ENCODE measurements at regions not wholly inside any gene's neighbourhood (a gene's known extent, or its start where the extent isn't known, plus 50 kb on each side); places are given as distances from the start of the nearest gene placed in this dataset.

DNA sequence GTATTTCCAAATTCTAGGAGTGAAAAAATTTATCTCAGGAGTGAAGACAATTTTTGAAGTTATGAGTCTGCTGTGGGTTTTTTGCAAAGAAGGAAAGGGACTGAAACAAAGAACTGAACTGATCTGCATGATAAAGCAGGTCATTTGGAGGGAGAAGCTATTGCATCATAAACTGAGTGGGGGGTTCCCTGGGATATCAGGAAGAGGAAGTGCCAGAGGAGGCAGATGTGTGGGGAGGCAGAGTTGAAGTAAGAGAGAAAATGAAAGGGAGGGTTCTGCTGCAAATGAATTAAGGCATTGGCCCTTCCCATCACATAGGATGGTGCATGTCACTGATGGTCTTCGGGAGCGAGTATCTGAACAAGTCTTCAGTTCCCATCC, 379.2 kb downstream of the VPS13C start:
- no peak for DNase-seq

DNA sequence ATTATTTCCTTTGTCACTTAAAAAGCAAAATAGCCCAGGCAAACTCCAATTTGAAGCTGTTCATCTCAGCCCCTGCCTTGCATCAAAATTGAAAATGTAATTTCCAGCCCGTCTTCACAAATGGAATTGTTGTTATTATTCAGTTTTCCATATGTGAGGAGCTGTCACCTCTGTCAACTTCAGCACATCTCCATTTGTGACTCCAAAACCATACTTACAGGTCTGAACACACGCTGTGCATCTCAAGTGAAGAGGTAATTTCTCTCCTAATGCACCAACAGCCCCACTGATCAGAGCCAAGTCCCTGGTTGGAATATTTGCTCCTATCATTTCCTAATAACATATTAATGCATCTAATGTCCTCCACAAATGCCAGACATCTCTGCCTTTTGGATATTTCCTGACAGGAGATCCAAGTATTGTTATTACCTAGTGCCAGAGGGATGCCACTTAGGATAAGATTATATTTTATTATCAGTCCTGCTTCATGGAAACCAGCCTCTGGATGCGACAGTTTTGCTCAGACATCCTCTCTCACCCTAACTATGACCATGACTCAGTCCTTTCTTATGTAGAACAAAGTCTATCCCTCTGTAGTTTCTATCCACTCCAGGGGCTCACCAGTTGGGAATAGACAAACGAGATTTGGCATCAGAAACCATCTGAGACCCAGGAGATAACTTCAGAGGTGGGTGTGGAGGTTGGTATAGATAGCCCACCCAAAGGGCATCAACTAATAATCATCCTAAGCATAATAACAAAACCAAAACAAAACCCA, 379.8 kb downstream of the VPS13C start:
- DNase-seq, result no peak

DNA sequence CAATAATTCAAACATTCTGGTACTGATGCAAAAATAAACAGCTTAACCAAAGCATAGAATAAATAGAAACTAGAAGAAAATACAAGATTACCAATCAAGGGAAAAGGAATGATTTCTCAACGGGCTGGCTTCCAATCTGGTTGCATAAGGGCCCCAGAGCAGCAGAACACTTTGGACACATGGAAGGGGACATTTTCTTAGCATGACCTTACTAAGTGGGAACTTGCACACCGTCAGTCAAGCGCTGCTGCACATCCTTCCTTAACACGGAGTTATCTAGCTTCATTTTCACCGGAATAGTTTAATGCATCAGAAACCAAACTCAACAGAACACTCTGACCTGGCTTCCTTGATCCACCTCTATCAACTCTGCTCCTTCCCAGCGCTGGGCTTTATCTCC, 388.5 kb downstream of the VPS13C start:
- no peak for DNase-seq

DNA sequence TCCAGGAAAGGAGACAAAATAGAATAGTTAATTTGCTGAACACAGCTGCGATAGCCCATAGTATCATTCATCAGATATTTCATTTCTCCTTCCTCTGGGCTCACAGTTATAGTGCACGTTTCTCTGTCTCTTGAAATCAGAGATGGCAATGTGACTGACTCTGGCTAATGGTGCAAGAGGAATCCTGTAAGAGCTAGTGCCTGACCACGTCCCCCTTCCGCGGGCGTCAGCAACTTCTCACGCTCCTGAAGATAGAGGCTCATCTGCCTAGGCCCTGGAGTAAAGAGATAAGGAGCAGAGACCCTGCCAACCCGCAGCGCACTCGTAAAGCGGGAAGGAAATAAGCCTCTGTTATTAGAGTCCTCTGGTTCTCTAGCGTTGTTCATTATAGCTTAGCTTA, 391.8 kb downstream of the VPS13C start:
- no peak for DNase-seq

DNA sequence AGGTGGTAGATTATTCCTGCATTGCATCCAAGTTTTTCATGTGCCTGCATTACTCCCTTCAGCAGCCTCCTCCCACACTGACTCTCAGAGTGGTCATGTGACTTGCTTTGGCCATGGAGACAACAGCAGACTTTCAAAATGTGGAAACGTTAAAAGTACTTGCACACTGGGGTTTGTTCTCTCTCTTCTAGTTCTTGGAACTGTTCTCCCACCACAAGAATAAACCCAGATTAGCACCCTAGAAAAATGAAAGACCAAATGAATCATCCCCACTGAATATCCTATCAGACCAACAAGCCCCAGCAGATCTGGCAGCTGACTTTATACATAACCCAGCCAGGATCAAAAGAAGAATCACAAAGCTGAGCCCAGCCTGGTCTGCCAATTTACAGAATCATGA, 398.5 kb downstream of the VPS13C start:
- DNase-seq, result no peak

DNA sequence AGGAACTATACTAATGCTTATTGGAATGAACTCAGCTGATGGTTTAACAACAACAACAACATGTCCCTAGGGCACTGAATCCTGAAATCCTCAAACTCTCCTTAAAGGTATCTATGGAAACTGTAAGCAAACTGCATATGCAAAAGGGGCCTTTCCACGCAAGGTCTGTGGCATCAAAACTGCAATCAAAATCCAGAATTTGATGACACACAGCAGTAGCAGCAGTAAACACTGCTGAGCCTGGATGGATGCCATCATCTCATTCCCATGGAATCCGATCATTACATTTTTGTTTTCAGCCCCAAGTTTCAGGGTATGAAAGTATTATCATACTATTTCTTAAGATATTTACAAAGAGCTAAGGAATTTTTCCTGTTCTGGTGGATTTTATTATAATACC, 399.7 kb downstream of the VPS13C start:
- DNase-seq, result no peak

DNA sequence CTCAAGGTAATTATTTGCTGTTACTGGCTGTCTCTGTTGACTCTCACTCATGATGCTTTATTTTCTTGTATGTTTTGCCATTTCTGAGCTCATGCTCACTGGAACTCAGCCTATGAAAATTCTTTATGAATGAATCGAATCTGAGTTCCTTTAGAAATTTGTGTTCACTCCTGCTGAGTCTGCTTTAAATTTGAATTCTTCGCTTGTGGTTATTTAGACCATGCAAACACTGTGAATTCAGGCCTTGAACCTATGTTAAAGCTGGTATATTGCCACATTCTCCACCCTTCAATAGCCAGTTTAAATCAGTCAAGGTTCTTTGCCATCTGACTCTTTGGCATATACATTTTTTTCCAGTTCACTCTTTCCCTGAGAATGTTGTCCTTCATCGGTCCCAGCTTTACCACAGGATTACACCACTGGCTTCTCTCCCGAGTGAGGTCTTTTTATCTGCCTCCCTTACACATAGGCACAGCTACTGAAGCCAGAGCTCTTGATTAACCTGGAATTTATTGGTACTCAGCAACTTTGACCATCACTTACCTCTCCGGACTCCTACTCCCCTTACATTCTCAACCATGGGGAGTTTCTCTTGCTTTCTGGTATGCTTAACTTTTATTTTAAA, 400.6 kb downstream of the VPS13C start:
- no peak for DNase-seq

DNA sequence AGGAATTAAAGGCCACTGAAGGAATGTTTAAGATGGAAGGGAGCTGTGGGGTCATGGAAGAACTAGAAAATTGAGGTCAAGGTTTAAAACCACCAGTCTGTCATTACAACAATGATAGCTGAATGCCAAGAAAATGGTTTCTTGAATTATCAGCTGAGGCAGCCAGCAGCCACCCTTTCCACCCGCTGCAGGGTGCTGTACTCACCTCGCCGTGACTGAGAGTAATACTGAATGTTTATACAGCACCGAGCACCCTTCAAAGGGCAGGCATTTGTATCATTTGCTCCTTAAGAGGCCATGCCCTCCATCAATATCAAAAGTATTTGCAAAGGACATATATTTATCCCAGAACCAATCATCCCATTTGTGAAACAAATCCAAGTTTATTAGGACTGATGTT, 402.8 kb downstream of the VPS13C start:
- DNase-seq, result no peak

DNA sequence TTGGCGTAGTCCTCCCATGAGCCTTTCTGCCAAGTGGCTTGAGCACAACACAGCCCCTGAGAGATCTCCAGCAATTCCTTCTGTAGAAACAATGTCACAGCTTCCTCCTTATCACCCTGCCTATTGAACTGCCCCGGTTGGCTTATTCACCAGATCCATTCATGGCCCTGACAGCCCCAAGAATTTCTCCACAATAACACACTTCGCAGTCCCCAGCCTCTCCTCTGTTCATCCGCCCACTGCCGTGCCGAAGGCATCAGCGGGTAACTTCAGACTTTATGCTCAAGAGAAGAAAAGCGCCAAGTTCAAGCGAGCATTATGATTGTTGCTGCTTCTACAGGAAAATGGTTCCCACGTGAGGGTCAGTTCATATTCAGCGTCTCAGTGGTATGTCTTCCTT, 403.9 kb downstream of the VPS13C start:
- no peak for DNase-seq

DNA sequence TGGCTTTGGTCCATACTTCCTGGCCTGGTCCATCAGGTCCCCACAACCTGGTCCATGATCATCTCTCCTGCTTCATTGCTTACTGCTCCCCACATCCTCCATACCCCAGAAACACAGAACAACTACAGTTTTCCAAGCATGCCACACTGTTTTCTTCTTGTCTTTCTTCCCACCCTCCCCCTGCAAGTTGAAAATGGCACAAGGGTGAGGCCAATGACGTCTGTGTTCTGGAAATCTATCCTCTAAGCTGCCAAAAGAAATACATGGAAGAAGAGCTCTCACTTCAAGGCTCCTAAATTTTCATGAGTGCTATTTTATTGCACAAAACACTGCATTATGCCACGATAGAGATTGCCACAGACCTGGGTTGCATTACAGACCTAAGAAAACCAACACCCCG, 404.4 kb downstream of the VPS13C start:
- no peak for DNase-seq

DNA sequence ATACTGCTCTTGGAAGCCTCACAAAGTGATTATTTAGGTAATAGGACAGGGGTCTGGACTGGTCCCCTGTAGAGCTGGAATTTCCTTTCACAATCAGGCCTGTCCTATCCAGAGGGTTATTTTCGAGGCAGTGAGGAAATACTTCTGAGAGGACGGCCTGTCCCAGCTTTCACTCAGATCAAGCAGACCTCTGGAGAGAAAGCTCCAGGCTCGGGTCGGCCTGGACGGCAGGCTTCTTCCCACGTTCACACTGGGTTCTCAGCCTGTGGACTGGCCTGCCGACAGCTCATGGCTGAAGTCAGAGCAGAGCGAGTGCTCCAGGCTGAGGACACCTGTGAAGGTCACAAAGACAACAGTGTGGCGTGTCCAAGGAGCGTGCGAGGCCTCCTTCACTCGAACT, 405.3 kb downstream of the VPS13C start:
- no peak for DNase-seq

DNA sequence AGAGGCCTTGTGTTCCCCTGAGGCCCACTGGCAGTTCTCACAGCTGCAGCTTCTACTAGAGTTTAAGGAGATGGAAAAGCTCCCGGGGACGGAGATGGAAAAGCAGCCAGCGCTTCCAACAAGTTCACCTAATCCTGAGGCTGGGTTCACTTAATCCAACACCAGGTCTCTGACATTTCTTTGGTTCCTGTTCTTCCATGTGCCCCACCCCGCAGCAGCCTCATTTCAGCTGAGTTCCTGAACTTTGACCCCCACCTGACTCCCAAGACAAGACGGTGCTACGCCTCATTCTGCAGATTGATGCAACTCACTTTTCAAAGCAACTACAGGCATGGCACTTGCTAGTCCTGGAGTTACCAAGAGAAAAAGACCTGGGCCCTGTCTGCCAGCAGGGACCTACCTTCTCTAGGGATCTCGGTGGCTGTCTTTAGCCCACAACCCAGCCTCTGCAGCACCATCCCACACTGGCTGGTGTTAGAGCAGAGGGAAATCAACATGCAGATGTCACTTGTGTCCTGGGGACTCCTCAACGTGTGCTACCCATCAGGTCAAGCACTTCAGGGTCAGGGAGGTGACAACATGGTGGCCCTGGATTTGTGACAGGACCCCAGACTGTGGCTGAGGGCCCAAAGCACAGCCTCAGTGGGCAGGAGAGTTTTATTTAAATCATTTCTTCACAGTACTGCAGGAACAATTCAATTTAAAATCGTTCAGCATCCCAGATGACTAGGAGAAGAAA, 406.1 kb downstream of the VPS13C start:
- DNase-seq, result no peak

DNA sequence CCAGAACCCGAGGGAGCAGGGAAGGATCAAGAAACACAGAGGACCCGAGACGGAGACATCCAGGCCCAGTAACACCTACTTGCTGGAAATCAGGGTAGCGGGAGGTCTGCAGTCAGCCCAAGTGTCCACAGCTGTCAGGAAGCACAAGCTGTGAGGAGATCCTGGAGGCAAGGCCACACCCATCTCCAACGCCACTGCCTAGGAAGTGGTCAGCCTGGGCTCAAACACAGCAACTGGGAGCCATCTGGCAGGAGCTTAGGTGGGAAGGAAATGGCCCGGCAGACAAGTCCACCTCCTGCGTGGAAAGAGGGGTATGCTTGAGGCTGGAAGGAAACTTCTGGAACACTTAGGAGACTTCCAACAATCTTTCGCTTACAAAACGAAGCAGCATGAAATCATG, 407.1 kb downstream of the VPS13C start:
- DNase-seq, result no peak

DNA sequence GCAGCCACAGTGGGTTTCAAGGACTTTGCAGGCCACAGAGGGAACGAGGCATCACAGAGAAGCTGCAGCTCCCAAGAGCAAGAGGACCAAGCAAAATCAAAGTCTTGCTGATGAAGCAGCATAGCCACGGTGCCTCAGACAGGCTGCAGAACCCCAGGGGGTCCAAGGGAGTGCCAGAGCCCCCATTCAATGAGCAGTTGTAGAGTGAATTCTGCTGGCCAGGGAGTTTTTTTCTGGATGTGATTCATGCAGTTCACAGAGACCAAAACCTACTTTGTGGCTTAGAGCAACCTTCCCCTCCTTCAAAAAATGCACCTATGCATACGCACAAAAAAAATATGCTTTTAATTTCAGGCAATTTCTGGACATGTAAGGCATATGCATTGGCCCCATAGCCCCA, 409.0 kb downstream of the VPS13C start:
- no peak for DNase-seq

DNA sequence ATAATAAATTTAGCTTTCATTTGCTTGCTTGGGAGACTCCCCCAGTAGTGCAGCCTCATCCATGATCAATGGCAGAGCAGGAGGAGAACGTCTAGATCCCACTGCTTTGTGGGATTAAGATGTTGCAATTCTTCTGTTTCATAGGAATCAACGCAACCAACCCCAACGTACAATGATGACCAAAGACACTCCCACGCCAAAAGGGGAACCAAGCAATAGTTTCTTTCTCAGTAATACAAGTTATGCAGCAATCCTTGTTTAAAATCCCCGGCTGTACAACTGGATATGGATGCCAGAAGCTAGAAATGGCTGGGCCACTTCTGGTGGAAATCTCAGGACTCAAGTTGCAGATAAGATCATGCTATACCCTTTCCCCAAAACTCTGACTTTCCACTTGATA, 411.2 kb downstream of the VPS13C start:
- no peak for DNase-seq

DNA sequence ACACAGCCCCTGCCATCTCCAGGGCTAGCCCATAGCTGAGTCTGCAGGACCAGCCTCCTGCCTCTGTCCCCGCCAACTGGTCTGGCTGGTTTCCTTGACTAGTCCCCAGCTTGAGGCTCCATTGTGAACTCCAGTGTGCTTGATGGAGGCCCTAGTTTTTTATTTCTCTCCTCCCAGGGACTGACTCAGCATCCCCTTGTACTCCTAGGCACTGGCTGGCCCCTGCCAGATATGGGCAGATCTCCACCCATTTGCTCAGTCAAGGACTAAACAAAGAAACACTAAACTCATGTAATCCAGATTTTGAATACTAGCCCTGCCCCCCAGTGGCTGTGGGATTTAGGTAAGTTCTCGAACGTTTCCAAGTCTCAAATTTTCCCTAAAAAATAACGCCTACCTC, 415.4 kb upstream of the RORA start:
- DNase-seq, result no peak

DNA sequence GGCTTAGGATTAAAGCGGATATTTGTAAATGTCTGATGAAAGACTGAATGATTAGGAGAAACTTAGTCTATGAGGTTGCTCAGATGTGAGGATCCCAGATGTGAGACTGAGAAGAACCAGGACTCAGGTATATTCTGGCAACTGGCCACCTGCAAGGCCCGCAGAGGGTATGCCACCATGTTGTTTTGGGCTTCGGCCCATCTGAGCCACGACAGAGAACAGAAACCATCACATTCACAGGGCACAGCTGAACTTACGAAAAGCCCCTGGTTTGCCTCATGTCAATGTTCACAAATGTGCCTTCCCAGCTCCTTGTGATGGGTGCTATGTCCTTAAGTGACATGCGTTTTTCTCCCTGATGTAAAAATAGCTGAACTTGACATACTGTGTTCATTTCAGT, 412.5 kb upstream of the RORA start:
- DNase-seq, result no peak

DNA sequence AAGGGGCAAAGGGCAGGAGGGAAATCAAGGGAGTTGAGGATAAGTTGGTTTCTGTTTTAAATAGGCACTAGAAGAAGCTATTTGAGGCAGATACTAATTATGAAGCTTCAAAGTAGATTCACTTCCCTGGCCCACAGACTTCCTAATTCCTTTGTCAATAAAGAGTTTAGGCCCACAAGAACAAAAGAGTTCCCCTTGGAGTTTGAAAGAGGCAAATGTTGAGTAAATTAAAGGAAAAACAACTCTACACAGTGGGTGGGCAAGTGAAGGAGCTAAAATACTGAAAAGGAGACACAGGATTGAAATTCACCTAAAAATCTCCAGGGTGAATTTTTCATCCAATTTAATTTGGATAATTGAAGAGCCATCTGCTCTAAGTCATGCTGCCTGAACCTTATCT, 411.7 kb upstream of the RORA start:
- no peak for DNase-seq

DNA sequence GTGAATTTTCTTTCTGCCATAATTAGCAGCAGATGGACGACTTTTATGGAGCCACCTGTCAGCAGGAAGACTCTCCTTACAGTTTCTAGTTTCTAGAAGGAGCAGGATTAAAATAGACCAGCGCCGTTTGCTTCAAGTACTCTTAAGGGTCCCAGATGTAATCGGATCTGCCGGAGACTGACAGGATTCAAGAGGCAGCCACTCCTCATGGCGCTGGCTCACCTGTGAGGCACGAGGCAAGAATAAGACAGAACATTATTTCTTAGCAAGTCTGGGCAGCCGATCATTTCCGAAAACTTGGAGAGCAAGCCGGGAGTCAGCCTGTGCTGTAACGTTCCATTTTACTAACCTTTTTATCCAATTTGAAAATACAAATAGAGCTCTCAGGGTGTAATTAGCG, 410.4 kb upstream of the RORA start:
- DNase-seq, result no peak

DNA sequence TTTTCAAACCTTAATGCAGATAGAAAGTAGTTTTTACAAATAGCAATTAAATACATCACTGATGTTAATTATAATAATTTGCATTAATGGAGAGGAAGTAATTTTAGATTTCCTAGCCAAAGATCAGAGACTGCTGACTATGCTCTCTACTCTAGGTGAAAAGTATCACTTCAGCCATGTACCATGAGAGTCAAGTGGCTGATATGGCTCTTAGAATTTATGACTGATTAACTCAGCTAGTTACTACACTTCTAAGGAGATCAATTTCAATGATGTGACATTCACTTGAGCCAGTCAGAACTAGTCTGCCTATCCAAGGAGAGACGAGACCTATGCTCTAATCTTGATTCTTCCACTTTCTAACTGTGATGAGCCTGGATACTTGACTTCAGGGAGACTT, 405.7 kb upstream of the RORA start:
- no peak for DNase-seq

DNA sequence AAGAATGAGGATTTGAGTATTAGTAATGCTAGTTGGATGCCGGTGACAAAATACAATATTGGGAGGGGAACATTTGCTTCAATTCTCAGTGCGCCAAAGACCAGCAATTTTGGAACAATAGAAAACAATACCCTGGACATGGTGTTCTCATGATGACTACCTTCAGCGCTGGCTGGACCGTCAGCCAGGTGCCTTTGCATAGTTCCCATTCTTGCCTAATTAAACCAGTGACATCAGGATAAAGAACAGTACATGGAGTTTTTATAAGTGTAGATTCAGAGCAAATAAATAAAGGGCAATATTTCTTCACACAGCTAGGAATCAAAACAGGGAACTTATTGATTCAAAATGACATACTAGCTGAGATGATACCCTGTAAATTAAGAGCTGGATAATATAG, 404.8 kb upstream of the RORA start:
- DNase-seq, result no peak

DNA sequence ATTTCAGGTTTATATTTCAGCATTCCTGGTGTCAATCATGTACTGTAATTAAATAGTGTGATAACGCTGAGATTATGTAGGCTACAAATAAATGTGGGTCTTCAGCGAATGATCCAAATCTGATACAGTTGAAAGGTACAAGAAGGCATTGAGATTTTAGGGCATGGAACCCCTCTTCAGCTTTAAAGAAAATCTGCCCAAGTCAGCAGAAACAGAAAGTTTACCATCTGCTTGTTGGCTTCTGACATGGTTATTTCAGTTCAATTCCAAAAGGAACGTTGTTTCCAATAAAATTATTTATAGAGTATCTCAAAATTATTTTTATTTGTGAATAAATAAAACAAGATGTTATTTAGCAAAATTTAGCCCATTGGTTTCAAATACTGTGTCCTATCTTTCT, 400.2 kb upstream of the RORA start:
- no peak for DNase-seq

DNA sequence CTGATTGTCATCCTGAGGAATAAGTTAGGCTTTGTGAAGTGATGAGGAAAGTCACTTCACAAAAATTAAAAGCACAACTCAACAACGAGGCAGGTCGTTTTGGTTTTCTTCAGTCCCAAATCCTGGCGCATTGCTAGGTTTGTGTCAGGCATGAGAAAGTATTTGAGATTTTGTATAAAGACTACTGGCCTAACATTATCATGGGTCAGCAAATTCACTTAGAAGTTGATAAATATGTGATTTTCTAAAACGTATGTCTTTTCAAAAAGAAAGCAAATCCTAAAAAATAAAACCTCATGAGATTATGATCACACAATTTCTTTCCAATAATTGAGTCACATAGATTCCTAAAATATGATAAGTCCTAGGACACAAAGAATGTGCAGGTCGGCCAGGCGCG, 395.8 kb upstream of the RORA start:
- DNase-seq, result no peak

DNA sequence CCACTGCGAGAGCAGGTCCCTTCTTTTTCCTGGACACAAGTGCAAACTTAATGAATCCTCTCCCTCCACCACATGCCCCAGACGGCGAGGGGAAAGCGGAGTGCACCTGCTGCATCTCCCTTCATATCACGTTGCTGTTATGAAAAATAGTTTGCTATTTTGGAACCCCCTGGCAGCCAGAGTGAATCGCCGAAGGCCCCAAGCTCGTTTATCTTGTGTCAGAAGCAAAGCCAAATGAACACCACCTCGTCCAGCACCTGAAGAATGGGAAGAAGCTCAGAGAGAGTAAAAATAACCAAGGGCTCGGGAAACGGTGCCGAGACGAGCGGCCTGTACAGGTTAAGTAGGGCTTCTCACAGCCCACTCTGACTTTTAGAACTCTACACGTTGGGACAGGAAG, 394.6 kb upstream of the RORA start:
- no peak for DNase-seq

Measured in C1 segment of cervical spinal cord (tissue), 14 donors.